ENCODE measurements at regions not wholly inside any gene's neighbourhood (a gene's known extent, or its start where the extent isn't known, plus 50 kb on each side); places are given as distances from the start of the nearest gene placed in this dataset.

DNA sequence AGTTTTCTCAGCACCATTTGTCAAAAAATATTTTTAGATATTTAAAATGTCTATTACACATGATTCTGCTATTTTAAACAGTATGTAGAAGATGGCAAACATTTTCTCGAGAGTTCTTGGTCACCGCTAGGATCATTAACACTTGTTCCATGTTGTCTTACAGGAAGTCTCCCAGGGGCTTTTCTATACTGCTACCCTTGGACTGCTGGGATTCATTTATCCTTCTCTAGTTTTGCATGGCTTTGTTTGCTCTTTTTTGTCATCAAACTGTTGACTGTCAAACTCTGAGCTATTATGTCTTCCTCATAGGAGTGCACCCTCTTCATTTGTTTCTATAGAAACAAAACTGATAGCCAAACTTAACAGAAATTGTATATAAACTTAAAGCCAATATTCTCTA is 184.9 kb downstream of the CDCA7 start:
- no peak for TF ChIP-seq CTCF (conservative IDR thresholded peaks at IDR 0.05; ENCODE audit: low read length)
- TF ChIP-seq EZH2phosphoT487 (IDR thresholded peaks at IDR 0.05; ENCODE audit: borderline replicate concordance) = no peak
